Epithelial cell of esophagus (primary cell): ENCODE measurements at regions not wholly inside any gene's neighbourhood (a gene's known extent, or its start where the extent isn't known, plus 50 kb on each side); places are given as distances from the start of the nearest gene placed in this dataset.
A peak's percentile ranks its signal among the peaks of the same experiment; 100 is the strongest.

Experiments
- DNase-seq: peaks from one replicate; pipeline ENCODE4 v3.0.0; 2010; ENCODE audit warnings: low read depth
- H3K4me3 ChIP-seq: 2 replicates; pipeline ENCODE4 v1.5.1; 2011; ENCODE audit warnings: mild to moderate bottlenecking, low read length, control low read depth
- TF ChIP-seq, protein P1 (sequence below): IDR thresholded peaks from 2 replicates; pipeline ENCODE4 v1.5.1; 2011; ENCODE audit warnings: low read depth, mild to moderate bottlenecking, low read length, control low read depth, inconsistent platforms; ENCODE audit not compliant: insufficient read depth; ENCODE audit errors: missing control alignments

DNA sequence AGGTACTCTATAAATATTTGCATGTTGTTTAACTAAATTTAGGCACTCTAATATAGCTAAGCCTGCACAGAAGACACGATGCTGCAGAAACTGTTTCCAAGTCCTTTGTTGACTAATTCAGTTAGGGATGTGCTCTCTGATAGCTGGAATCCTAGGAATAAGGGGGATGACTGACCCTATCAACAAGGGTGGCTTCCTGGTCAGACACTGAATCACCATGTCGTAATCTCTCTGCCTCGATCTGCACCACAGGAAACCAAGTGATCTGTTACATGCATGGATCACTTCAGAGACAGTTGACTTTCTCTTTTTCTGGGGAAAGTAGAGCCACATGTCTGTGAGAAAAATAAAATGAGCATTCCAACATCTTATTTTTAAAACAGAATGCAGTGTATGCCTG is 169.1 kb downstream of the GUCY2F start:
- TF ChIP-seq, protein P1, sequence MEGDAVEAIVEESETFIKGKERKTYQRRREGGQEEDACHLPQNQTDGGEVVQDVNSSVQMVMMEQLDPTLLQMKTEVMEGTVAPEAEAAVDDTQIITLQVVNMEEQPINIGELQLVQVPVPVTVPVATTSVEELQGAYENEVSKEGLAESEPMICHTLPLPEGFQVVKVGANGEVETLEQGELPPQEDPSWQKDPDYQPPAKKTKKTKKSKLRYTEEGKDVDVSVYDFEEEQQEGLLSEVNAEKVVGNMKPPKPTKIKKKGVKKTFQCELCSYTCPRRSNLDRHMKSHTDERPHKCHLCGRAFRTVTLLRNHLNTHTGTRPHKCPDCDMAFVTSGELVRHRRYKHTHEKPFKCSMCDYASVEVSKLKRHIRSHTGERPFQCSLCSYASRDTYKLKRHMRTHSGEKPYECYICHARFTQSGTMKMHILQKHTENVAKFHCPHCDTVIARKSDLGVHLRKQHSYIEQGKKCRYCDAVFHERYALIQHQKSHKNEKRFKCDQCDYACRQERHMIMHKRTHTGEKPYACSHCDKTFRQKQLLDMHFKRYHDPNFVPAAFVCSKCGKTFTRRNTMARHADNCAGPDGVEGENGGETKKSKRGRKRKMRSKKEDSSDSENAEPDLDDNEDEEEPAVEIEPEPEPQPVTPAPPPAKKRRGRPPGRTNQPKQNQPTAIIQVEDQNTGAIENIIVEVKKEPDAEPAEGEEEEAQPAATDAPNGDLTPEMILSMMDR = no peak
- DNase-seq = peak; percentile 6

DNA sequence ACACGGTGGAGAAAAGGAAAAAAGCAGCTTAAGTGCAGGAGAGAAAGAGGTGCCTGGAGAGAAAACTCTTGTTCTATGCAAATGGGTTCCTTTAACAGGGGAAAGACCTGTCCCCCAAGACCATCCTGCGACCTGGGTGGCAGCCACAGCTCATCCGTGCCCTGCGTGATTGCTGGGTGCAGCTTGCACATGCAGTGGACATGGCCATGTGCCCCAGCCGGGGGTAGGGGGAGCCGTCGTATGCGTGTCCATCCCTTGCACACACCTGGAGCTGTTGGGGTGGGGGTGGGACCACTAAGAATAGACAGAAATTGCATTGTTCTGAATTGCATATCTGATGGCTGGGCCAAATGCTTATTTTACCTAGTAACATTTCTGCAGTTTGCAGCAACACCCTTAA is 171.9 kb downstream of the GUCY2F start:
- TF ChIP-seq, protein P1 = no peak
- no peak for DNase-seq

More for the DNA sequence above, 169.1 kb downstream of the GUCY2F start:
- H3K4me3 ChIP-seq = no peak overlapping the region

DNA sequence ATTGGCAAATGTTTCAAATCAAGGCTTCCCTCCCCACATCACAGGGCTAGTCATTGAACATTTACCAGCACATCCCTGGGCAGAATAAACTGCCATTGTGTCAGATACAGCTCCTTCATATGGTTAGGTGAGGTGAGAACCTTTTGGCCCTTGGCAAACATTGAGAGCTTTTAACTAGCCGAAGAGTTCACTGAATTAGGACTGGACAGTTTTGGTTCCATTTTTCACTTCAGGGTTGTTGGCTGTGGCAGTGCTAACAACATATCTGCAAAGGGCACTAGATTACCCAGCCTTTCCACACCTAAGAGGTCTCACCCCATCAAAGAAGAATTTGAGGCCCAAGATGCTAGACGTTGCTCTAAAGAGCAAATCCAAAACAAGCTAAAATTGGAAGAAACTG is 180.7 kb downstream of the GUCY2F start:
- H3K4me3 ChIP-seq = no peak overlapping the region
- TF ChIP-seq, protein P1 = no peak
- DNase-seq = no peak

More for the DNA sequence above, 171.9 kb downstream of the GUCY2F start:
- H3K4me3 ChIP-seq = no peak overlapping the region

DNA sequence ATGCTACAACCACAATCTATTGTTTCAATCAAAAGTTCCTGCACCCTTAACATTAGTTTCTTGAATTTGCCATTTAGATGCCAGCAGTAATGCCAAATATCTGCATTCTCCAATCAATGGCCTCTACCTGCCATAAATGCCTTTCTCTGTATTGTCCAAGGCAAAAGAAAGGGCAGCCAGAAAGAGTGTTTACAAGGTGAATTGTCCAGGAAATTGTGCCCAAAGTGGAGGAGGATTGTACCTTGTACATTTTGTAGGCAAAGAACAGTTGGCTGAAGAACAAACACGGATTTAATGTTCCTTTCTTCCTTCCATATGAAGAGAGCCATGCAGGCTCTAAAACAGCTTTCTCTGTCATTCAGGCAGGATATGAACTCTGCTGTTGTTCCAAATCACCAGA is 181.5 kb downstream of the GUCY2F start:
- H3K4me3 ChIP-seq = no peak overlapping the region
- DNase-seq = no peak
- TF ChIP-seq, protein P1 = no peak

DNA sequence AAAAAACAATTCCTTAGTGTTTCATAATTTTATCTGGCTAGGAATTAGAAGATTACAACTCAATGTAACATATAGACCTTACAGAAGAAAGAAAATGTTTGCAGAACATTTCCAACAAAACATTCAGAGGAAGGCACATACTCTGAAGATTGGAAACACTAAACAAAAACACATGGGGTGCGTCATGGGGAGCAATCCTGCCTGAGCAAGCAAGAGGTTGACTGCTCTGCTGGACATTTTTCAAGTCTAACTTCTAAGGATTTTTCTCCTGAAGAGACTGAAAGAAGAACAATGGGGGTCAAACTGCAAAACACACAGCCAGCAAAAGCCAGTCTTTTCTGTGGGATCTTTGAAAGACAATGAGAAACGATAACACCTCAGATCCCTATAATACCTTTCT is 182.8 kb downstream of the GUCY2F start:
- H3K4me3 ChIP-seq = no peak overlapping the region
- TF ChIP-seq, protein P1 = no peak
- DNase-seq = no peak

DNA sequence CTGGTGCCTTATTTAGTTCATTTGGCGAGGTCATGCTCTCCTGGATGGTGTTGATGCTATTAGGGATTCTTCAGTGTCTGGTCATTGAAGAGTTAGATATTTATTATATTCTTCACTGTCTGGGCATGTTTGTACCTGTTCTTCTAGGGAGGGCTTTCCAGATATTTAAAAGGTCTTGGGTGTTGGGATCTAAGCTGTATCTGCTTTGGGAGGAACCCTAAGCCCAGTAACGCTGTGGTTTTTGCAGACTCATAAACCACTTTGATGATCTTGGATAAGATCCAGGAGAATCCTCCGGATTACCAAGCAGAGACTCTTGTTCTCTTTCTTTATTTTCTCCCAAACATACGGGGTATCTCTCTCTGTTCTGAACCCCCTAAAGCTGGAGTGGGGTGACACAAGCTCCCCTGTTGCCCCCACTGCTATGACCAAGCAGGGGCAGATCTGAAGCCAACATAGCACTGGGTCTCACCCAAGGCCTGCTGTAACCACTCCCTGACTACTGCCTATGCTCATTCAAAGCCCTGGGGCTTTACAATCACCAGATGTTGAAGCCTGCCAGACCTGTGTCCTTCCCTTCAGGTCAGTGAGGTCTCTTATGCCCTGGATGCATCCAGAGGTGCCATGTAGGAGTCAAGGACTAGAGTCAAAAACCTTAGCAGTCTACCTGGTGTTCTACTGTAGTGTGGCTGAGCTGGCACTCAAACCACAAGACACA is 187.6 kb downstream of the GUCY2F start:
- no peak overlapping the region for H3K4me3 ChIP-seq
- TF ChIP-seq, protein P1 = no peak
- peak; percentile 71 for DNase-seq

DNA sequence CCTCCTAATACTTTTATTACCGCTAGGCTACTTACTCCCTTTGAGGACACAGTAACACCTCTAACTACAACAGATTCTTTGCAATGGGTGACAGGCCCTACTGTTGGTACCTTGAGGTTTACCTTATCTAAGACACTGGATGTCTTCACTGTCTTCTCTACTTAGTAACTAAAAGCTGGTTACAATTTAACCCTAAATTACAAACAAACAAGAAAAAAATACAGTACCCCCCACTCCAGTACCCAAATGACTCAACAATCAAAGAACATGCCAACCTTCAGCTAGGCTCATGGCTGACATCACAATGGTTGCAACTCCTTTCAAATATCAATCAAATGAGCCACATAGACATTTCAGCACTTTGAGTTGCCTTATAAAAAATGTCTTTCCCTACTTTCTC is 198.0 kb downstream of the GUCY2F start:
- DNase-seq = no peak
- H3K4me3 ChIP-seq = no peak overlapping the region
- TF ChIP-seq, protein P1 = no peak
